HEK293T (cell line): ENCODE measurements at regions not wholly inside any gene's neighbourhood (a gene's known extent, or its start where the extent isn't known, plus 50 kb on each side); places are given as distances from the start of the nearest gene placed in this dataset.

Source experiments
- CTCF ChIA-PET: fragments of 350-600 bp; formaldehyde crosslinking; extraction: SDS; loops from one replicate; lab custom pipeline; 2021; ENCODE audit warnings: antibody characterized with exemption, inconsistent platforms; lab: Yijun Ruan, JAX
- POLR2A ChIA-PET: fragments of 350-600 bp; formaldehyde crosslinking; extraction: SDS; loops from one replicate; lab custom pipeline; 2020; ENCODE audit warnings: antibody characterized with exemption, inconsistent platforms; lab: Yijun Ruan, JAX
- DNase-seq: peaks from one replicate; pipeline ENCODE4 v3.0.0; 2012; ENCODE audit warnings: mixed read lengths; ENCODE audit errors: extremely low spot score
- ARNT ChIP-seq: fragments of 450-650 bp; IDR thresholded peaks from 2 replicates; pipeline ENCODE4 v1.6.1; 2017; ENCODE audit warnings: mild to moderate bottlenecking
- BHLHE40 ChIP-seq: fragments of 450-650 bp; IDR thresholded peaks from 2 replicates; pipeline ENCODE4 v1.6.1; 2016; ENCODE audit warnings: mild to moderate bottlenecking, moderate library complexity, borderline replicate concordance
- CTBP1 ChIP-seq: fragments of 450-650 bp; IDR thresholded peaks from 2 replicates; pipeline ENCODE4 v1.6.1; 2016; ENCODE audit warnings: borderline replicate concordance
- ELF4 ChIP-seq: fragments of 450-650 bp; IDR thresholded peaks from 2 replicates; pipeline ENCODE4 v1.6.1; 2017; ENCODE audit warnings: antibody characterized with exemption
- FOXA1 ChIP-seq: fragments of 450-650 bp; IDR thresholded peaks from 2 replicates; pipeline ENCODE4 v1.6.1; 2016; ENCODE audit warnings: mild to moderate bottlenecking
- FOXK2 ChIP-seq: fragments of 450-650 bp; IDR thresholded peaks from 2 replicates; pipeline ENCODE4 v1.6.1; 2016; ENCODE audit warnings: mild to moderate bottlenecking
- FOXM1 ChIP-seq: fragments of 450-650 bp; IDR thresholded peaks from 2 replicates; pipeline ENCODE4 v1.6.1; 2017; ENCODE audit warnings: mild to moderate bottlenecking, borderline replicate concordance
- HDGF ChIP-seq: fragments of 450-650 bp; IDR thresholded peaks from 2 replicates; pipeline ENCODE4 v1.6.1; 2017; ENCODE audit warnings: antibody characterized with exemption, borderline replicate concordance
- L3MBTL2 ChIP-seq: fragments of 450-650 bp; conservative IDR thresholded peaks from 2 replicates; pipeline ENCODE4 v1.6.1; 2016; ENCODE audit warnings: mild to moderate bottlenecking
- LEF1 ChIP-seq: fragments of 450-650 bp; IDR thresholded peaks from 2 replicates; pipeline ENCODE4 v1.6.1; 2017; ENCODE audit warnings: mild to moderate bottlenecking, borderline replicate concordance
- NFRKB ChIP-seq: fragments of 450-650 bp; IDR thresholded peaks from 2 replicates; pipeline ENCODE4 v1.6.1; 2016; ENCODE audit warnings: mild to moderate bottlenecking, moderate library complexity
- PKNOX1 ChIP-seq: fragments of 450-650 bp; IDR thresholded peaks from 2 replicates; pipeline ENCODE4 v1.6.1; 2016
- SP1 ChIP-seq: fragments of 450-650 bp; IDR thresholded peaks from 2 replicates; pipeline ENCODE4 v1.6.1; 2017
- SUZ12 ChIP-seq: fragments of 450-650 bp; IDR thresholded peaks from 2 replicates; pipeline ENCODE4 v1.6.1; 2016; ENCODE audit warnings: mild to moderate bottlenecking
- TARDBP ChIP-seq: fragments of 450-650 bp; IDR thresholded peaks from 2 replicates; pipeline ENCODE4 v1.6.1; 2016
- ZNF384 ChIP-seq: fragments of 450-650 bp; IDR thresholded peaks from 2 replicates; pipeline ENCODE4 v1.6.1; 2016

DNA sequence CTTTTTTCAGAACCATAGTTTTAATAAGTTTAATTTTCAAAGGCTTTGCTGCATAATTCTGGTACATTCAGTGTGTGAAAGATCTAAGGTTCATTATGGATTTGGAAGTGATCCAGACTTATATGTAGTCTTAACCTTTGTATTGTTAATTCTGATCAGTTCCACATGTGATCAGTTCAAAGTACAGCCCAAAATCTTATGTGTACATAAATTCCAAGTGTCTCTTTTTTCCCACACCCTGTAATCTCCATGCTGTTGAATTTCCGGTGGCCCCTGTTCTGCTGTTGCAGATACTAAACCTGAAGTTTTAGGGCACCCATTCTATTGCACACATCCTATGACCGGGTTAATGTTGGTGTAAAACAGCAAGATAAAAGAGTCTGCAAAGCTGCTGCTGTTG lies 1147.5 kb upstream of the CDH8 start:
- no peak for DNase-seq
- POLR2A ChIA-PET: no interaction called here
- CTCF ChIA-PET: no interaction called here
- no peak for TF ChIP-seq L3MBTL2
- TF ChIP-seq ARNT: no peak
- no peak for TF ChIP-seq TARDBP

GRCh38 chr16:63175313-63175712 lies 1139.1 kb upstream of the CDH8 start:
- no peak for DNase-seq
- ChIA-PET CTCF (no interaction called here), POLR2A (no interaction called here)
- TF ChIP-seq ARNT (no peak), PKNOX1 (no peak), FOXA1 (no peak), FOXM1 (no peak), CTBP1 (no peak), BHLHE40 (no peak), ZNF384 (no peak), HDGF (no peak), LEF1 (no peak), L3MBTL2 (no peak), FOXK2 (no peak), NFRKB (no peak), ELF4 (no peak), SUZ12 (no peak), TARDBP (no peak), SP1 (no peak)

DNA sequence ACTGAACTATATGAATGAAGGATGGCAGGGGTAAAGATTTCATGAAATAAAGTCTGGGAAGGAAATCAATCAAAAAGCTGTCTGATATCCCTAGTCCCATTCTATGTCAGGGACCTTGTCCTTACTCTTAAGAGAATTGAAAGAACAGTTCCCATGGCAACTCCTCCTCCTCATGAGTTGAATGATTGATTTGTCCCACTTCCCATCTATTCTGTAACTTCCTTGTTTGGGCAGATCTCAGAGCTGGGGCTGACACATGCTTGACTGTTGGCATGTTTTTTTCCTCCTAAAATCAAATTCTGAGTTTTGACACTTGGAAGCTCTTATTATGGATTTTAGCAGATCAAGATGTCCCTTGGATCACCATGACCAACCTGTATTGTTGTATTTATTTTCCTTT lies 1138.6 kb upstream of the CDH8 start:
- ChIA-PET CTCF (no interaction called here), POLR2A (no interaction called here)
- TF ChIP-seq FOXK2: no peak
- no peak for TF ChIP-seq CTBP1
- TF ChIP-seq ELF4: no peak
- no peak for TF ChIP-seq ZNF384
- no peak for TF ChIP-seq HDGF
- no peak for TF ChIP-seq L3MBTL2
- no peak for TF ChIP-seq PKNOX1
- no peak for TF ChIP-seq FOXM1
- no peak for TF ChIP-seq NFRKB
- TF ChIP-seq TARDBP: no peak
- TF ChIP-seq ARNT: no peak
- no peak for TF ChIP-seq BHLHE40
- TF ChIP-seq FOXA1: no peak
- TF ChIP-seq LEF1: no peak
- TF ChIP-seq SUZ12: no peak
- TF ChIP-seq SP1: no peak

DNA sequence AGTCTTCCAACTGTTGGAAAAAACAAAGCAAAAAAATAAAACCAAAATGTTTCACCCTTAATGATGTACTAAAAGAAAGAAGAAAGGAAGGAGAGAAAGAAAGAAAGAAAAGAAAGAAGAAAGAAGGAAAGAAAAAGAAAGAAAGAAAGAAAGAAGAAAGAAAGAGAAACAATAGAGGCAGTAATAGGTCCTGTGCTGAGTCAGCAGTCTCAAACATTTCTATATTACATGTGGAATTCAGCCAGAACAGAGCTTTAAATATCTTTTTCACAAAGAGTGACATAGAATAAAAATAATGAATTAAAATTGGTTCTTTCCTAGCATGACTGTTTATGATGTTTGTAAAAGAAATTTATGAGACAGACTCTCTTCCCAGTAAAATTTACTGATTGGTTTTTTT lies 1135.3 kb upstream of the CDH8 start:
- TF ChIP-seq SUZ12: no peak
- TF ChIP-seq SP1: no peak
- TF ChIP-seq LEF1: no peak
- TF ChIP-seq ZNF384: no peak
- no peak for TF ChIP-seq FOXA1
- no peak for TF ChIP-seq TARDBP
- TF ChIP-seq L3MBTL2: no peak
- TF ChIP-seq FOXM1: no peak
- no peak for TF ChIP-seq CTBP1
- TF ChIP-seq ELF4: no peak
- no peak for TF ChIP-seq ARNT
- TF ChIP-seq HDGF: no peak
- TF ChIP-seq PKNOX1: no peak
- TF ChIP-seq FOXK2: no peak
- no peak for TF ChIP-seq NFRKB
- ChIA-PET POLR2A (no interaction called here), CTCF (no interaction called here)
- DNase-seq: no peak

More for the DNA sequence above, 1138.6 kb upstream of the CDH8 start:
- no peak for DNase-seq

- POLR2A ChIA-PET: no interaction called here
- DNase-seq: no peak
- CTCF ChIA-PET: no interaction called here
- no peak for TF ChIP-seq FOXM1
- no peak for TF ChIP-seq FOXK2
- no peak for TF ChIP-seq ELF4
- TF ChIP-seq CTBP1: no peak
- TF ChIP-seq ARNT: no peak
- no peak for TF ChIP-seq NFRKB
- TF ChIP-seq LEF1: no peak
- no peak for TF ChIP-seq SUZ12
- TF ChIP-seq PKNOX1: no peak
- no peak for TF ChIP-seq HDGF
- TF ChIP-seq TARDBP: no peak
- TF ChIP-seq L3MBTL2: no peak
Observed at GRCh38 chr16:63169100-63169499, 1132.9 kb upstream of the CDH8 start.

DNA sequence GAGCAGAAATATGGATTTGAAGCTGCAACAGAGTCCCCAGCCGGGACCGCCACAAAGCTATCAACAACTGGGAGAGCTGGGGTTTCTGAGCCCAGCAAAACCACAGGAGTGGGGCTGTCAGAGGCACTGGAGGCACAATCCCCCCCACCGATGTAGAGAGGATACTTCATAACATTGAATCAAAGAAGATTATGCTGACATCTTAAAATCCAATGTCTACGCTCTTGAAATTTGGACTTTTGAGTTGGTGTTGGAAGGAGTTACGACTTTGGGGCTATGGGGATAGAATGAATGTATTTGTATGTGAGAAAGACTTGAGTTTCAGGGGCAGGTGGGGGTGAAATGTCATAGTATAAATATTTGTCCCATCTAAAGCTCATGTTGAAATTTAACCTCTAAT lies 1121.6 kb upstream of the CDH8 start:
- TF ChIP-seq FOXK2: no peak
- no peak for TF ChIP-seq SUZ12
- no peak for TF ChIP-seq HDGF
- TF ChIP-seq PKNOX1: no peak
- no peak for TF ChIP-seq ARNT
- no peak for TF ChIP-seq ZNF384
- no peak for TF ChIP-seq LEF1
- no peak for TF ChIP-seq L3MBTL2
- DNase-seq: no peak
- ChIA-PET CTCF (no interaction called here), POLR2A (no interaction called here)
